ENCODE measurements at regions not wholly inside any gene's neighbourhood (a gene's known extent, or its start where the extent isn't known, plus 50 kb on each side); places are given as distances from the start of the nearest gene placed in this dataset.
A peak's percentile ranks its signal among the peaks of the same experiment; 100 is the strongest.

DNA sequence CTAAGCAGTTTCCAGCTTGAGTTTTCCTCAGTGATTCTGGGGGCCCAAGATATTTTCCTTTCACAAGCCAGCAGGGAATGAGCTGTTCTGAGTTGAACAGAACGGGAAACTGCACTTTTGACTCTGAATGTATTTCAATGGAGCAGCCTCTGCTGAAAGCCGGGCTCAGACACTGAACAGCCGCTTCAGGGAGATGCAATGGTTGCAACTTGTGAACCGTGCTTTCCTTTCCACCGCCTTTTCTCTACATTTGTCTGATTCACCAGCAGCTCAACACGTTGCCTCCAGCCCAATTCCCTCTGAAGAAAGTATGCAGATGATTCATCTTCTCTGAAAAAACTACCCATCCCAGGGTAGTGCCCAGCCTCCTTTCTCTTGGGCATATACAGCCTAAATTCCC lies 119.3 kb upstream of the PKDCC start:
- Histone ChIP-seq H3K4me2 (ENCODE audit: extremely low read depth, insufficient read depth, low read length) (no peak overlapping the region), H3K9ac (ENCODE audit: insufficient read depth, low read length) (no peak overlapping the region), H2AFZ (ENCODE audit: low read length) (no peak overlapping the region), H3K9me3 (ENCODE audit: control insufficient read depth, insufficient read depth, low read depth, low read length) (no peaks in the 10 kb centered on the region), H3K27me3 (ENCODE audit: control insufficient read depth, insufficient read depth, low read length) (no peaks in the 10 kb centered on the region), H3K36me3 (ENCODE audit: control insufficient read depth, insufficient read depth, low read length) (no peaks in the 10 kb centered on the region), H3K4me3 (replicated peaks in 1 of 4; ENCODE audit: control extremely low read depth in 1 of 4, insufficient read depth in 1 of 4, low read depth in 3 of 4, low read length in 4 of 4) (no peak overlapping the region), H3K27ac (ENCODE audit: insufficient read depth, low read length) (no peak overlapping the region), H3K4me1 (ENCODE audit: control insufficient read depth, extremely low read depth, insufficient read depth, low read length) (peaks cover 17% of the 10 kb centered on the region), H4K20me1 (ENCODE audit: control insufficient read depth, extremely low read depth, insufficient read depth, low read length) (no peaks in the 10 kb centered on the region), H3K79me2 (ENCODE audit: control insufficient read depth, insufficient read depth, low read length) (no peaks in the 10 kb centered on the region)
- peak; percentile 78 to 82 for DNase-seq (ENCODE audit: low read depth in 2 of 2)
- TF ChIP-seq EZH2 (IDR thresholded peaks at IDR 0.05; ENCODE audit: low read length, missing control alignments): no peak
- TF ChIP-seq, protein P1, sequence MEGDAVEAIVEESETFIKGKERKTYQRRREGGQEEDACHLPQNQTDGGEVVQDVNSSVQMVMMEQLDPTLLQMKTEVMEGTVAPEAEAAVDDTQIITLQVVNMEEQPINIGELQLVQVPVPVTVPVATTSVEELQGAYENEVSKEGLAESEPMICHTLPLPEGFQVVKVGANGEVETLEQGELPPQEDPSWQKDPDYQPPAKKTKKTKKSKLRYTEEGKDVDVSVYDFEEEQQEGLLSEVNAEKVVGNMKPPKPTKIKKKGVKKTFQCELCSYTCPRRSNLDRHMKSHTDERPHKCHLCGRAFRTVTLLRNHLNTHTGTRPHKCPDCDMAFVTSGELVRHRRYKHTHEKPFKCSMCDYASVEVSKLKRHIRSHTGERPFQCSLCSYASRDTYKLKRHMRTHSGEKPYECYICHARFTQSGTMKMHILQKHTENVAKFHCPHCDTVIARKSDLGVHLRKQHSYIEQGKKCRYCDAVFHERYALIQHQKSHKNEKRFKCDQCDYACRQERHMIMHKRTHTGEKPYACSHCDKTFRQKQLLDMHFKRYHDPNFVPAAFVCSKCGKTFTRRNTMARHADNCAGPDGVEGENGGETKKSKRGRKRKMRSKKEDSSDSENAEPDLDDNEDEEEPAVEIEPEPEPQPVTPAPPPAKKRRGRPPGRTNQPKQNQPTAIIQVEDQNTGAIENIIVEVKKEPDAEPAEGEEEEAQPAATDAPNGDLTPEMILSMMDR (conservative IDR thresholded peaks at IDR 0.05 in 1 of 2, IDR thresholded peaks at IDR 0.05 in 1 of 2; ENCODE audit: low read depth in 1 of 2, low read length in 2 of 2): no peak

DNA sequence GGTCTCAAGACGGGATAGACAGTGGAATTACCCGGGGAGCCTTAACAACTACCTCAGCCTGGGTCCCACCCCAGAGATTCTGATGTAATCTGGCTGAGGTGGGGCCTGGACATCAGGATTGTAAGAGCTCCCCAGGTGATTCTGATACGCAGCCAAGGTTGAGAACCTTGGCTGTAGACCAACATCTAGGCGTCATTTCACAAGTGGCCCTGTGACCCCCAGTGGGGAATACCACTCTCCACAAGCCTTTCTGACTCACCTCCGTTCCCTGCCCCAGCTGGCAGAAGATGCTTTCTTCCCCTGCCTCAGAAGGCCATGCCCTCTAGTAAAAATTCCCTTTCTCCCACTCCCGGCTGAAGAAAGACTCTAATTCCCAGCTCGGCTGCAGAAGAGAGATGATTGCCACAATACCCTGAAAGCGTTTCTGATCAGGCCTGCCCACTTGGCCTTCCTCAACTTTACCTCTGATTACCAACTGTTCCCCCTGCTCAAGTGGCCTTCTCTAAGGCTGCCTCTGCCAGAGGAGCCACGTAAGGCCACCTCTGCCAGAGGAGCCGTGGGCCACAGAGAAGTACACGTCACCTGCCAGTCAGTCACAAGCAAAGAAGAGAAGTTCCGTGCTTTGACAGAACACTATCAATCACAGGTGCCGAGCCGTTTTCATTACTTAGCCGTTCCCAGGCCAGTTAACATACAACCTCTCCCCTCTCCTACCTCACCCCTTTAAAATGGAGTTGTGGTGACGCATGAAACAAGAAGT lies 116.8 kb upstream of the PKDCC start:
- Histone ChIP-seq H3K79me2 (ENCODE audit: control insufficient read depth, insufficient read depth, low read length) (no peaks in the 10 kb centered on the region), H3K27me3 (ENCODE audit: control insufficient read depth, insufficient read depth, low read length) (no peaks in the 10 kb centered on the region), H3K9ac (ENCODE audit: insufficient read depth, low read length) (no peak overlapping the region), H3K36me3 (ENCODE audit: control insufficient read depth, insufficient read depth, low read length) (no peaks in the 10 kb centered on the region), H3K4me3 (replicated peaks in 1 of 4; ENCODE audit: control extremely low read depth in 1 of 4, insufficient read depth in 1 of 4, low read depth in 3 of 4, low read length in 4 of 4) (no peak overlapping the region), H3K4me1 (ENCODE audit: control insufficient read depth, extremely low read depth, insufficient read depth, low read length) (peaks cover 29% of the 10 kb centered on the region), H3K9me3 (ENCODE audit: control insufficient read depth, insufficient read depth, low read depth, low read length) (no peaks in the 10 kb centered on the region), H3K27ac (ENCODE audit: insufficient read depth, low read length) (no peak overlapping the region), H2AFZ (ENCODE audit: low read length) (no peak overlapping the region), H4K20me1 (ENCODE audit: control insufficient read depth, extremely low read depth, insufficient read depth, low read length) (no peaks in the 10 kb centered on the region), H3K4me2 (ENCODE audit: extremely low read depth, insufficient read depth, low read length) (no peak overlapping the region)
- no peak for TF ChIP-seq EZH2 (IDR thresholded peaks at IDR 0.05; ENCODE audit: low read length, missing control alignments)
- TF ChIP-seq, protein P1 (conservative IDR thresholded peaks at IDR 0.05 in 1 of 2, IDR thresholded peaks at IDR 0.05 in 1 of 2; ENCODE audit: low read depth in 1 of 2, low read length in 2 of 2): no peak
- DNase-seq (ENCODE audit: low read depth in 2 of 2): peak; percentile 44 to 67

- peak overlapping the region in 1 of 4 experiments; percentile 33 for H3K4me3 ChIP-seq (replicated peaks in 1 of 4; ENCODE audit: control extremely low read depth in 1 of 4, insufficient read depth in 1 of 4, low read depth in 3 of 4, low read length in 4 of 4)
- H3K27ac ChIP-seq (ENCODE audit: insufficient read depth, low read length): peak overlapping the region; percentile 74
- H3K9ac ChIP-seq (ENCODE audit: insufficient read depth, low read length): no peak overlapping the region
- no peaks in the 10 kb centered on the region for H4K20me1 ChIP-seq (ENCODE audit: control insufficient read depth, extremely low read depth, insufficient read depth, low read length)
- H3K27me3 ChIP-seq (ENCODE audit: control insufficient read depth, insufficient read depth, low read length): no peaks in the 10 kb centered on the region
- H3K36me3 ChIP-seq (ENCODE audit: control insufficient read depth, insufficient read depth, low read length): no peaks in the 10 kb centered on the region
- H3K4me2 ChIP-seq (ENCODE audit: extremely low read depth, insufficient read depth, low read length): peak overlapping the region; percentile 75
- DNase-seq (ENCODE audit: low read depth in 2 of 2): peak; percentile 96 to 99
- peaks cover 29% of the 10 kb centered on the region for H3K4me1 ChIP-seq (ENCODE audit: control insufficient read depth, extremely low read depth, insufficient read depth, low read length)
- no peaks in the 10 kb centered on the region for H3K9me3 ChIP-seq (ENCODE audit: control insufficient read depth, insufficient read depth, low read depth, low read length)
- no peaks in the 10 kb centered on the region for H3K79me2 ChIP-seq (ENCODE audit: control insufficient read depth, insufficient read depth, low read length)
- TF ChIP-seq, protein P1 (conservative IDR thresholded peaks at IDR 0.05 in 1 of 2, IDR thresholded peaks at IDR 0.05 in 1 of 2; ENCODE audit: low read depth in 1 of 2, low read length in 2 of 2): peak in 1 of 2 donors; percentile 41
- TF ChIP-seq EZH2 (IDR thresholded peaks at IDR 0.05; ENCODE audit: low read length, missing control alignments): no peak
- H2AFZ ChIP-seq (ENCODE audit: low read length): no peak overlapping the region
Measured at GRCh38 chr2:41932241-41933045, 115.4 kb upstream of the PKDCC start.

All from fibroblast of lung (primary cell).